Tongue (tissue), 1 donor: ENCODE measurements at regions not wholly inside any gene's neighbourhood (a gene's known extent, or its start where the extent isn't known, plus 50 kb on each side); places are given as distances from the start of the nearest gene placed in this dataset.

ENCODE experiments used
- DNase-seq: peaks from one replicate; pipeline ENCODE4 v3.0.0-alpha.2; 2015

- peak; percentile 59 for DNase-seq
Measured at GRCh38 chr16:79928142-79928873, 327.8 kb upstream of the MAF start.

- DNase-seq: no peak
Measured at GRCh38 chr16:79926451-79927205, 326.1 kb upstream of the MAF start.

GRCh38 chr16:79923431-79923830, 322.9 kb upstream of the MAF start:
- DNase-seq: no peak

DNA sequence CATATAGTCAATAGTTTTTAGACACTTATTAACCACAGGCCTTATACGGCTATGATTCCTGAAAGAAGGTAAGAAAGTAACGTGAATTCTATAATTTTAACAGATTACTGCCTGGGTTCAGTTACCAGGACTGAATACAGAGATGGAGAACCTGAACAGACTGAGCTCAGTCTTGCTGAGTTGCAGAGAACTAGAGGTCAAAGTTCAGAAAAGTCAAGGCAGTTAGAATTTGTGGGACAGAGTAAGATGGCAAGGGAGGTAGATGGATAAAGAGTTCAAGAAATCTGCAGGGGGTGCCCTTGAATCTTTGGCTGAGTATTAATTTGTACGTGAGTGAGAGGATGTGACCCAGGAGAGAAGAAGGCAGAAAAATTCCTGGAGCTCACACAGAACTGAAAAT, 320.1 kb upstream of the MAF start:
- no peak for DNase-seq

- DNase-seq: no peak
Measured at GRCh38 chr16:79918916-79919315, 318.4 kb upstream of the MAF start.

- no peak for DNase-seq
Measured at GRCh38 chr16:79915761-79916160, 315.2 kb upstream of the MAF start.

DNA sequence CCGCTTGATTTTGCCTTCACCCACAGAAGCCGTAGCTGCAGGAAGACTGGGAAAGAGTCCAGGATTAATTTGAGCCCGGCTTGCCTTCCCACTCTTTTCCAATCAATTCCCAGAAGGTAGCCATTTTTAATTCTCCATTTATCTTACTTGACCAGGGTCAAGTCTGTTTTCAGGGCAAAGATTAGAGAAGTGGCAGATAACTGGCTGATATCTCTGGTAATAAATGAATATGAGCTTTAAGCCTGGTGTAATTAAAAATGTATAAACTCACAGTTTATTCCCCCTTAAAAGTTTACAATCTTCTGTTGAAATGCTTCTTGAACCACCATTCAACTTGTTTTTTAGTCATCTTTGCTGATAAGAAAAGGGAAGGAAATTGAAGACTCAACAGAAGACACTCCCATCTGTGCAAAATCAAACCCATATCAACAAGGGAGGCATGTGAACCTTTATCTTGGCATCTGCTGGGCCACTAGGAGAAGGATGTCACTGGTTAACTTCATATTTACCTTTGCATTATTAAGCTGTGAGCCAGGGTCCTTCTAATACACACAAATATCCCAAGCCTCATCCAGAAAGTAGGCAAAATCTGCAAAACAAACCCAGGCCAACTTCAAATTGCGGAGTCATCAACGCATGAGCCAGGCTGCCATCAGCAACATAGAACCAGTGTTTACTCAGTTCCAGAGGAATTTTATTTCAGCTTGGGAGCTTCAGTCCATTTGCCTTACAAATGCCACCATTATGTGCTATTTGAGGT, 314.6 kb upstream of the MAF start:
- DNase-seq: no peak

GRCh38 chr16:79912592-79913310, 312.2 kb upstream of the MAF start:
- no peak for DNase-seq

DNA sequence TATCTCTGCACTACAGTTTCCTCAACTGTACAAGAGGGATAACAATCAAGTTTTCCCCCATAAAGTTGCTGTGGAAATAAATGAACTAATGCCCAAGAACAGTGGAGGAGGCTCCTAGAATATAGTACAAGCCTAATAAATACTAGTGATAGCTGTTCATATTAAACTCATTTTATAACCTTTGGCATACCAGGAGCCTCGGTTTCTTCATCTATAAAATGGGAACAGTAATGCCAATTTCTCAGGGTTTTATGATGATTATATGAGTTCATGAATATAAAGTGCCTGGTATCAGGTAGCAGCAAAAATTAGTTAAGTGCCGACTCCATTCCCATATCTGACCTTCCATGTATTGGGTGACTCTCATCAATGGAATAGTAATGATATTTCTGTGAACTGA, 311.1 kb upstream of the MAF start:
- no peak for DNase-seq

DNA sequence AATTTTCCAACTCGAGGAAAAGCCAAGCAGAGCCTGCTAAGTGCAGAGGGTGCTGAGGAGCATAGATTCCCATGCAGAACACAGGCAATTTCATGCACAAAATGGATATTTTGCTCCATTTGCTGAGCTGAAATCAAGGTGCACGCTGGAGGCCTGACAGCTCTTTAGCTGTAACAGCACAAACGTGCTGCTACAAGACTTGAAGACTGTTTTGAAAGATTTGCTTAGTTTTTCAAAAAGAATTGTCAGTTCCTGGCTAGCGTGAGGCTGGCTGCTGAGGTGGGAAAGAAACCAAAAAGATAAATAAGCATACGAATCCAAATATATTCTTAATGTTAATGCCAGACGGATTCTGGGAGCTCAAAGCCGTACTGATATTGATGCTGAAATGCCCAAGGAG, 309.0 kb upstream of the MAF start:
- peak; percentile 12 for DNase-seq

DNA sequence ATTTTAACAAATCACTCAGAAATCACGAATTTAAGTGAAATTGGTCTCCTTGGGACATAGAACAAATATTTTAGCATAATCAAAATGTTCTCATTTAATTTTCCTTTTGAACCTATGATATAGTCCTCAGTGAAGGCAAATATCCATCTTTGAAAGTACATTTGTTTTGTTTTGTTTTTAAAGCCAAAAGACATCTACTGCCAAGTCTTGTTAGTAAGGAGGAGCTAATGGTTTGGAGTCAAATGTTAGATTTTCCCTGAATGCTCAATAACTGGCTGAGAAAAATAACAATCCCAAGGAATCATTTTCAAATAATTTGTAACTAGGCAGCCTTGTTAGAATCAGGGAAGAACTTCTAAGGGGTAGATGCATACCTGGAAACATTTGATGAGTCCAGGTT, 302.9 kb upstream of the MAF start:
- DNase-seq: no peak

DNA sequence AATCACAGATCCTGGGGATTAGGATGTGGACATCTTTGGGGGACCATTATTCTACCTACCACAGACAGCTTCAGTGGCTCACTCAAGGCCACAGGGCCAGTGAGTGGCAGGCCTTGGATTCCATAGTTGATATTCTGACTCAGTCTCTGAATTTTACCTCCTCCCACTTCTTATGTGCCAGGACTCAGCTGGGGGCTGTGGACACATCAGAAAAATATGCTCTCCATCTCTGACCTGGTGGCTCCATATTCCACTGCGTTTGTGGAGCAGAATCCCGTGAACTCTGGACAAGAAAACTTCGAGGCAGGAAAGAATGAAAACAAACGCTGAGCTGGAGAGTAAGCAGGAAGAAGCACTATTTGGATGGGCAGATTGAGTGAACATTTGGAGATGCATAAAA, 301.8 kb upstream of the MAF start:
- DNase-seq: no peak

- DNase-seq: no peak
Measured at GRCh38 chr16:79901522-79901921, 301.0 kb upstream of the MAF start.

GRCh38 chr16:79899716-79900115, 299.2 kb upstream of the MAF start:
- no peak for DNase-seq

DNA sequence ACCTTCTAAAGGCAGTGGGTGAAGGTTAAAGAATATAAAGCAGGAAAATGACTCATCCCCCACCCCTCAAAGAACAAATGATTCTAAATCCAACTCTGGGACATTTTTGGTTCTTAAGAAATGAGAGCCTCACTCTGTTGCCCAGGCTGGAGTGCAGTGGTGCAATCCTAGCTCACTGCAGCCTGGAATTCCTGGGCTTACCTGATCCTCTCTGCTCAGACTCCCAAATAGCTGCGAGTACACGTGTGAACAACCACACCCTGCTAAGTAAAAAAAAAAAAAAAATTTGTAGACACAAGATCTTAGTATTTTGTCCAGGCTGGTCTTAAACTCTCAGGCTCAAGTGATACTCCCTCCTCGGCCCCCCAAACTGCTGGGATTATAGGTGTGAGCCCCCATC, 298.8 kb upstream of the MAF start:
- no peak for DNase-seq

DNA sequence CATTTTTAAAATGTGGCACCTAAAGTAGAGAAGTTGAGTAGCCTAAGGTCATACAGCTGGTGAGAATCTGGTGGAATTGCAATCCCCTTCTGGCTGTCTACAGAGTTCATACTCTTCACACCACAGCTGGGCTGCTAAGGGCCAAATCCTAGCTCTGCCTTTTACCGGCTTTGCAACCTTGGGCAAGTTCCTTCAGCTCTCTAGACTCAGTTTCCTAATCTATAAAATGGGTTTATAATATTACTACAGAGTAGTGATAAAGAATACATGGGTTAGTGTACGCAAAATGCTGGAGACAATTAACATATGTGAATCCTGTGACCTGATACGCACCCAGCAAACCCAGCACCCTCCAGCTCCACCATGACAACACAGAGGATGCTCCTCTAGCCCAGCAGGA, 298.2 kb upstream of the MAF start:
- DNase-seq: no peak

DNA sequence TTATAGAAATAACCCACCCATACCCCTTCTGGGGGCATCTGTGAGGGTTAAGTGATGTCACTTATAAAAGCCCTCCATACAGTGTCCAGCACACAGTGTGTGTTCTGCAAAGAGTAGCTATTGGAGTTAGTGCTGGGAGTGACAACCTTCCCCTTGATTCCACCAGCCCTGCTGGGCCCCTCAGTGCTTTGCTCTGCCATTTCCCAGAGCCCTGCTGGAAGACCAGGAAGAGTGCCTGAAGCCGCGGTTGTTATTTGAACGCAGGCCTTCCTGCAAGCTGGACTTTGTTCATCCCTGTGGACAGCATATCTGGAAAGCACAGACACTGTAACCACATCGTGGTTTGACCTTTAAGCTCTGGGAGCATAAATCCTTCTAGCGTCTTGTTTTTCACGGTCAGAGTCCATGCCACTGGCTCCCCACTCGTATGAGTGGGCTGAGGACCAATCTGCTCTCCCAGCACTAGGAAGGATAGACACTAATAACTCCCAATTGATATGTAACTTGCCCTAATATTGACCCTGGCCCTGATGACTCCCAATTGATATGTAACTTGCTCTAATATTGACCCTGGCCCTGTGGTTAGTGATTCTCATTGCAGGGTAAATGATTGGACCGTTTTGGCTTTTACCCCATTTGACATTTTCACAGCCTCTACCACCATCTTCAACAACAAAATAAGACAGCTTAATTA, 297.1 kb upstream of the MAF start:
- no peak for DNase-seq

GRCh38 chr16:79897104-79897452, 296.5 kb upstream of the MAF start:
- DNase-seq: peak; percentile 16

DNA sequence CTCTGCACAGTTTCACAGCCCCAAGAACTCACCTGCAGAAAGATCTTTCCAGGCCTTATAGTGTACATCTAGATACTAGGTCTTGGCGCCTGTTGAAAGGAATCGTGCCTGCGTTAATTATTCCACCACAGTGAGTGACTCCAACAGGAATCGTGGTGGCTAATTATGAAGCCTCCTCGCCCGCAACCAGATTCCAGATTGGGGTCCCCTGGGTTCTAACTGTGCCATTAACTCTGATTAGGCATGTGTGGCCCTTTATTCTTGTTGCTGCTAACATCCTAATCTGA, 295.3 kb upstream of the MAF start:
- DNase-seq: no peak

DNA sequence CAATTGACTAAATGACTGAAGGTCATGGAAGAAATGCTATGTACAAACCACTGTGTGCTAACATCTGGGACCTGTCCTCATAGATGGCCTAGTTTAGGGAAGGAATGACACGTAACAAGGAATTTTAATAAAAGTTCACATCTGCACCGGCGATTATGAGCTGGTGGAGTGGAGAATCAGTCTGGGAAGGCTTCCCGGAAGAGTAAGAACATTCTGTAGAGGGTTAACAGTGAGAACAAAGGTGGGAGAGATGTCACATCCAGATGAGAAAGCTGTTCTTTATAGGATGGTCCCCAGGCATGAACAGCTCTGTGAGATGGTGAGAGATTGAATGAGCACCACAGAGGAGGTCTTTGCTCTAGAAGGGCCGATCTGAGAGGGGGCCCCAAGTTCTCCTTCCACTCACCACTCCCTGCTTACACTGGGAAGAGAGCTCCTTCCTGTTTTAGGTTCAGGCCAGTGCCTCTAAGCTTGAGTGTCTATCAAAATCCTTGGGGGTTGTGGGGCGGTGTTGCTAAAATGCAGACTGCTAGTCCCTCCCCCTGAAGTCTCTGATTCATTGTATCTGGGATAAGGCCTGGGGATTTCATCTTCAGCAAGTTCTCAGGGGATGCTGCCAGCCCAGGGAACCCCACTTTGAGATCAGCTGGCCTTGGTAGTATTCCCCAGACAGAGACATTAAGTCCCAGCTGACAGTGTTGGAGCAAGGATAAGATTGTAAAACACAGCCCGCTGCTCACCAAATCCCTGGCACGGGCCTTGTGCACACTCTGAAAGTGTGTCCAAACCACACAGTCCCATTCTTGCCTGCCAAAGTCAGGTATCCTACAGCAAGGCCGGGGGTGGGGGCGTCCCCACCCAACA, 294.7 kb upstream of the MAF start:
- no peak for DNase-seq

GRCh38 chr16:79893445-79893844, 292.9 kb upstream of the MAF start:
- no peak for DNase-seq
